ENCODE measurements at regions not wholly inside any gene's neighbourhood (a gene's known extent, or its start where the extent isn't known, plus 50 kb on each side); places are given as distances from the start of the nearest gene placed in this dataset.

GRCh38 chr10:31172925-31173324 lies 141.3 kb upstream of the ZNF438 start:
- 100% methylated on average over 1 of the region's 1 CpG for WGBS (ENCODE audit: insufficient coverage)
- Histone ChIP-seq H3K9me3 (ENCODE audit: control insufficient read depth, insufficient read depth, low read length) (peaks cover 6% of the 10 kb centered on the region), H3K36me3 (ENCODE audit: control insufficient read depth, insufficient read depth, low read length) (no peaks in the 10 kb centered on the region), H3K27me3 (ENCODE audit: control insufficient read depth, insufficient read depth, low read length) (no peaks in the 10 kb centered on the region), H3K4me3 (ENCODE audit: low read depth, low read length) (no peak overlapping the region), H3K27ac (ENCODE audit: low read depth, low read length) (no peak overlapping the region), H3K4me1 (ENCODE audit: control insufficient read depth, insufficient read depth, low read length) (no peaks in the 10 kb centered on the region)
- DNase-seq (ENCODE audit: low read depth in 4 of 6, low spot score in 6 of 6), result no peak

- H3K9me3 ChIP-seq (ENCODE audit: control insufficient read depth, insufficient read depth, low read length), result peaks cover 6% of the 10 kb centered on the region
- no peak overlapping the region for H3K4me3 ChIP-seq (ENCODE audit: low read depth, low read length)
- no peak overlapping the region for H3K27ac ChIP-seq (ENCODE audit: low read depth, low read length)
- WGBS (ENCODE audit: insufficient coverage), result 86% methylated on average over 2 of the region's 5 CpGs
- DNase-seq (ENCODE audit: low read depth in 4 of 6, low spot score in 6 of 6), result peak in 1 of 6 donors; percentile 62
- H3K4me1 ChIP-seq (ENCODE audit: control insufficient read depth, insufficient read depth, low read length), result no peaks in the 10 kb centered on the region
- no peaks in the 10 kb centered on the region for H3K36me3 ChIP-seq (ENCODE audit: control insufficient read depth, insufficient read depth, low read length)
- H3K27me3 ChIP-seq (ENCODE audit: control insufficient read depth, insufficient read depth, low read length), result no peaks in the 10 kb centered on the region
Observed at GRCh38 chr10:31173752-31174151, 142.1 kb upstream of the ZNF438 start.

GRCh38 chr10:31179091-31179680 lies 139.8 kb upstream of the ZEB1 start:
- Histone ChIP-seq H3K9me3 (ENCODE audit: control insufficient read depth, insufficient read depth, low read length) (peaks cover 6% of the 10 kb centered on the region), H3K4me3 (ENCODE audit: low read depth, low read length) (no peak overlapping the region), H3K27me3 (ENCODE audit: control insufficient read depth, insufficient read depth, low read length) (no peaks in the 10 kb centered on the region), H3K4me1 (ENCODE audit: control insufficient read depth, insufficient read depth, low read length) (no peaks in the 10 kb centered on the region), H3K36me3 (ENCODE audit: control insufficient read depth, insufficient read depth, low read length) (no peaks in the 10 kb centered on the region), H3K27ac (ENCODE audit: low read depth, low read length) (no peak overlapping the region)
- WGBS (ENCODE audit: insufficient coverage), result no CpG with 5 or more reads among the region's 5 CpGs
- DNase-seq (ENCODE audit: low read depth in 4 of 6, low spot score in 6 of 6), result no peak

- H3K9me3 ChIP-seq (ENCODE audit: control insufficient read depth, insufficient read depth, low read length), result peaks cover 2% of the 10 kb centered on the region
- no peaks in the 10 kb centered on the region for H3K36me3 ChIP-seq (ENCODE audit: control insufficient read depth, insufficient read depth, low read length)
- H3K4me1 ChIP-seq (ENCODE audit: control insufficient read depth, insufficient read depth, low read length), result peaks cover 3% of the 10 kb centered on the region
- H3K27me3 ChIP-seq (ENCODE audit: control insufficient read depth, insufficient read depth, low read length), result no peaks in the 10 kb centered on the region
- peak in 2 of 6 donors; percentile 8 to 21 for DNase-seq (ENCODE audit: low read depth in 4 of 6, low spot score in 6 of 6)
- WGBS (ENCODE audit: insufficient coverage), result 31% methylated on average over 2 of the region's 7 CpGs
- H3K27ac ChIP-seq (ENCODE audit: low read depth, low read length), result no peak overlapping the region
- H3K4me3 ChIP-seq (ENCODE audit: low read depth, low read length), result no peak overlapping the region
Observed at GRCh38 chr10:31186225-31187000, 132.6 kb upstream of the ZEB1 start.

GRCh38 chr10:31187182-31187581 lies 131.8 kb upstream of the ZEB1 start:
- Histone ChIP-seq H3K4me1 (ENCODE audit: control insufficient read depth, insufficient read depth, low read length) (peaks cover 3% of the 10 kb centered on the region), H3K9me3 (ENCODE audit: control insufficient read depth, insufficient read depth, low read length) (peaks cover 2% of the 10 kb centered on the region), H3K36me3 (ENCODE audit: control insufficient read depth, insufficient read depth, low read length) (no peaks in the 10 kb centered on the region), H3K27ac (ENCODE audit: low read depth, low read length) (no peak overlapping the region), H3K4me3 (ENCODE audit: low read depth, low read length) (no peak overlapping the region), H3K27me3 (ENCODE audit: control insufficient read depth, insufficient read depth, low read length) (no peaks in the 10 kb centered on the region)
- no CpG with 5 or more reads among the region's 2 CpGs for WGBS (ENCODE audit: insufficient coverage)
- no peak for DNase-seq (ENCODE audit: low read depth in 4 of 6, low spot score in 6 of 6)

DNA sequence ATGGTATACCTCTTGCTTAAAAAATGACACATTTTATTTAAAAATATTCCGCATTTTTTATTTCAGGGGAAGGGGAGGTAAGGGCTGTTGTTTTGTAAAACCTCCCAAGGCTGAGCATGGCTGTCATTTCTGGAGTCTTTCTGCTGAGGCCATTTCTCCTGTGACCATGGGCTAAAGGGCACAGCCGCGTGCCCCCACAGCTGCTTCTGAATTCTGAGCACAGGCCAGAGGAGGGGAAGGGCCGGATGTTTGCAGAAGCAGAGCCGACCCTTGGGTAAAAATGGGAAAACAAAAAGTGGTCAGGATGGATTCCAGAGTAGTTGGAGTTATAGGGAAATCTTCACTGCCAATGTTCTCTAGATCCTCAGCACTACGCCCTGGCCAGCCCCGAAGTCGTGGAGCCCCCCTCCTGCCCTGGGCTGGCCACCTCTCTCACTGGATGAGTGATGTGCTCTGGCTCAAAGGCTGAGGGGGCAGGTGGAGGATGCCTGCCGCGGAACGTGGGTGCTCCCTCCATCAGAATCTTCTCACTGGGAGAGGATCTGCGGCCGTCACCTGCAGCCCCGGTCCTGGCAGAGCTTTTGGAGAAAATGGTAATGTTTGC lies 131.3 kb upstream of the ZEB1 start:
- Histone ChIP-seq H3K4me1 (ENCODE audit: control insufficient read depth, insufficient read depth, low read length) (peaks cover 3% of the 10 kb centered on the region), H3K27ac (ENCODE audit: low read depth, low read length) (no peak overlapping the region), H3K9me3 (ENCODE audit: control insufficient read depth, insufficient read depth, low read length) (peaks cover 2% of the 10 kb centered on the region), H3K4me3 (ENCODE audit: low read depth, low read length) (no peak overlapping the region), H3K27me3 (ENCODE audit: control insufficient read depth, insufficient read depth, low read length) (no peaks in the 10 kb centered on the region), H3K36me3 (ENCODE audit: control insufficient read depth, insufficient read depth, low read length) (no peaks in the 10 kb centered on the region)
- no peak for DNase-seq (ENCODE audit: low read depth in 4 of 6, low spot score in 6 of 6)
- 89% methylated on average over 10 of the region's 14 CpGs for WGBS (ENCODE audit: insufficient coverage)

DNA sequence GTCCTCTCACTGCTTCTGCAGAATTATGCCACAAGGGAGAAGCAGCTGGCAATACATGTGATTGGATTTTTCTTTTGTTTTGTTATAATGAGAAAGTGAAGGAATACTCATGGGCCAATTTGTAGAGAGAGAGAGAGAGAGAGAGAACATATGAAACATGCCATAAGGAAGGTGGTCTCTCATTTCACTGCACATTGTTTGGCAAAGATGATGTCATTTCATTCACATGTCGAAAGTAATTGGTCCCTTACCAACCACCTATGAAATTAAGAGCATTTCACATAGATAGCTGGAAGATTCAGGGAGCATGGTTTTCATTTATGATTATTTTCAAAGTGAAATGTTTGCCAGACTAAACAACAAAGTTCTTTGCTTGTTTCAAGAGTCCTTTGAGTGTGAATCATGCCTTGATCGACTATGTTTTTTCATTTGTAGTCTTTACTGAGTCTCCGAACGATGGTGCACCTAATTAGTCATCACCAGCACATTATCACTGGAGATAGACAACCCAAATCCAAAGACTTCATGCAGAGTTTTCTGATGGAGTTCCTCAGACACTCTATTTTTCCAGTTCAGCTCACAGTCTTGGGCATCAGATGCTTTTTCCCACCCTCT lies 130.1 kb upstream of the ZEB1 start:
- Histone ChIP-seq H3K27me3 (ENCODE audit: control insufficient read depth, insufficient read depth, low read length) (no peaks in the 10 kb centered on the region), H3K27ac (ENCODE audit: low read depth, low read length) (no peak overlapping the region), H3K4me1 (ENCODE audit: control insufficient read depth, insufficient read depth, low read length) (peaks cover 3% of the 10 kb centered on the region), H3K9me3 (ENCODE audit: control insufficient read depth, insufficient read depth, low read length) (peaks cover 2% of the 10 kb centered on the region), H3K36me3 (ENCODE audit: control insufficient read depth, insufficient read depth, low read length) (no peaks in the 10 kb centered on the region), H3K4me3 (ENCODE audit: low read depth, low read length) (no peak overlapping the region)
- DNase-seq (ENCODE audit: low read depth in 4 of 6, low spot score in 6 of 6), result no peak
- WGBS (ENCODE audit: insufficient coverage), result 86% methylated on average over 3 of the region's 4 CpGs

- no peak for DNase-seq (ENCODE audit: low read depth in 4 of 6, low spot score in 6 of 6)
- H3K9me3 ChIP-seq (ENCODE audit: control insufficient read depth, insufficient read depth, low read length), result no peaks in the 10 kb centered on the region
- WGBS (ENCODE audit: insufficient coverage), result 100% methylated on average over 1 of the region's 2 CpGs
- H3K27ac ChIP-seq (ENCODE audit: low read depth, low read length), result no peak overlapping the region
- H3K36me3 ChIP-seq (ENCODE audit: control insufficient read depth, insufficient read depth, low read length), result no peaks in the 10 kb centered on the region
- H3K4me3 ChIP-seq (ENCODE audit: low read depth, low read length), result no peak overlapping the region
- no peaks in the 10 kb centered on the region for H3K27me3 ChIP-seq (ENCODE audit: control insufficient read depth, insufficient read depth, low read length)
- H3K4me1 ChIP-seq (ENCODE audit: control insufficient read depth, insufficient read depth, low read length), result peaks cover 3% of the 10 kb centered on the region
Observed at GRCh38 chr10:31190488-31190887, 128.5 kb upstream of the ZEB1 start.

GRCh38 chr10:31192475-31192874 lies 126.5 kb upstream of the ZEB1 start:
- no peak overlapping the region for H3K27ac ChIP-seq (ENCODE audit: low read depth, low read length)
- no peaks in the 10 kb centered on the region for H3K36me3 ChIP-seq (ENCODE audit: control insufficient read depth, insufficient read depth, low read length)
- no peak overlapping the region for H3K4me3 ChIP-seq (ENCODE audit: low read depth, low read length)
- H3K27me3 ChIP-seq (ENCODE audit: control insufficient read depth, insufficient read depth, low read length), result no peaks in the 10 kb centered on the region
- 98% methylated on average over 4 of the region's 6 CpGs for WGBS (ENCODE audit: insufficient coverage)
- H3K4me1 ChIP-seq (ENCODE audit: control insufficient read depth, insufficient read depth, low read length), result no peaks in the 10 kb centered on the region
- DNase-seq (ENCODE audit: low read depth in 4 of 6, low spot score in 6 of 6), result no peak
- H3K9me3 ChIP-seq (ENCODE audit: control insufficient read depth, insufficient read depth, low read length), result no peaks in the 10 kb centered on the region
